Ishikawa (cell line): ENCODE measurements at regions not wholly inside any gene's neighbourhood (a gene's known extent, or its start where the extent isn't known, plus 50 kb on each side); places are given as distances from the start of the nearest gene placed in this dataset.

ENCODE experiments used
- CEBPB ChIP-seq: IDR thresholded peaks from 2 replicates; pipeline ENCODE4 v1.6.1; 2012
- CREB1 ChIP-seq: IDR thresholded peaks from 2 replicates; pipeline ENCODE4 v1.6.1; 2012; ENCODE audit warnings: low read depth
- EGR1 ChIP-seq: IDR thresholded peaks from 2 replicates; pipeline ENCODE4 v1.6.1; 2012
- EP300 ChIP-seq: IDR thresholded peaks from 2 replicates; pipeline ENCODE4 v1.6.1; 2012; ENCODE audit warnings: borderline replicate concordance
- FOXM1 ChIP-seq: IDR thresholded peaks from 2 replicates; pipeline ENCODE4 v1.6.1; 2012; ENCODE audit warnings: low read depth, borderline replicate concordance
- NFIC ChIP-seq: IDR thresholded peaks from 2 replicates; pipeline ENCODE4 v1.6.1; 2012
- RAD21 ChIP-seq: IDR thresholded peaks from 2 replicates; pipeline ENCODE4 v1.6.1; 2012; ENCODE audit warnings: low read depth
- TAF1 ChIP-seq: IDR thresholded peaks from 2 replicates; pipeline ENCODE4 v1.6.1; 2012; ENCODE audit warnings: low read depth, mild to moderate bottlenecking
- TCF12 ChIP-seq: IDR thresholded peaks from 2 replicates; pipeline ENCODE4 v1.6.1; 2012; ENCODE audit warnings: low read depth
- TEAD4 ChIP-seq: IDR thresholded peaks from 2 replicates; pipeline ENCODE4 v1.6.1; 2012
- USF1 ChIP-seq: IDR thresholded peaks from 2 replicates; pipeline ENCODE4 v1.6.1; 2012
- YY1 ChIP-seq: IDR thresholded peaks from 2 replicates; pipeline ENCODE4 v1.6.1; 2012; ENCODE audit warnings: low read depth
- ZBTB7A ChIP-seq: IDR thresholded peaks from 2 replicates; pipeline ENCODE4 v1.6.1; 2012; ENCODE audit warnings: low read depth
- TF ChIP-seq, protein P1 (sequence below): IDR thresholded peaks from 2 replicates; pipeline ENCODE4 v1.6.1; 2012; ENCODE audit warnings: low read depth, mild to moderate bottlenecking
- TF ChIP-seq, protein P2 (sequence below): IDR thresholded peaks from 2 replicates; pipeline ENCODE4 v1.6.1; 2012

DNA sequence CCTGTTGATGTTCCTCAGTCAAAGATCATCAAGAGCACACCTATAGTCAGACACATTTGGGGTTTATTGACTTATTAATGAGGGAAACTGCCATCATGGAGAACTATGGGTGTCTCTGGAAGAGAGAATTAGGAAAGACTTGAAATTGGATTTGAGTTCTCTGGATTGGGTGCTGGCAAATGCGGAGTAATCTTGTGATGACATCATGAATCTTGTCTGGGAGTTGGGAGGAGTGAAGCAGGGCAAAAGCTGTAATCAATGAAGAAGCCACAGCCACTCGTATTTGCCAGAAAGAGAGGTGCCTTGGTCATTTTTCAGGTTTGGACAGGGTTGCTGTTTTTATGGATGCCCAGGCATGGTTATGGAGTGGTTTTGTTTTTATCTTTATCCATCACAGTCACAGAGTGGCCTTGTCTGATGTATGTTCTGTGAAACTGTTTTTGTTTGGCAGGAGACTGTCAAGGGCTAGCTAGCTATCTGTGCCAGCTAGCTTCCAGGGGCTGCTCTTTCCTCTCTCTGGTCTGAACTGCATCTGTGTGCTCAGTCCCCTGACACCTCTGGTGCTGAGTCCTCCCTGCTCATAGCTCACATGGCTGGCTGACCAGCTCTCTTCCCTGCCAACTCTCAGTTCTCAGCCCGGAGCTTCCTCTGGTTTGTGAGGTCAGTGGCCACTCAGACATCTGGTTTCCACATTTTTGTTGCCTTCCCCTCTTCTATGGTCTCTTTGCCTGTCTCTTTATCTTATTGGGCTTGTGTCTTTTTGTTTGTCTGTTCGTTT lies 193.4 kb upstream of the RMP24 start:
- TF ChIP-seq NFIC, result no peak

- no peak for TF ChIP-seq ZBTB7A
- no peak for TF ChIP-seq EP300
- TF ChIP-seq NFIC, result no peak
- no peak for TF ChIP-seq CEBPB
- TF ChIP-seq TCF12, result no peak
- TF ChIP-seq, protein P1, sequence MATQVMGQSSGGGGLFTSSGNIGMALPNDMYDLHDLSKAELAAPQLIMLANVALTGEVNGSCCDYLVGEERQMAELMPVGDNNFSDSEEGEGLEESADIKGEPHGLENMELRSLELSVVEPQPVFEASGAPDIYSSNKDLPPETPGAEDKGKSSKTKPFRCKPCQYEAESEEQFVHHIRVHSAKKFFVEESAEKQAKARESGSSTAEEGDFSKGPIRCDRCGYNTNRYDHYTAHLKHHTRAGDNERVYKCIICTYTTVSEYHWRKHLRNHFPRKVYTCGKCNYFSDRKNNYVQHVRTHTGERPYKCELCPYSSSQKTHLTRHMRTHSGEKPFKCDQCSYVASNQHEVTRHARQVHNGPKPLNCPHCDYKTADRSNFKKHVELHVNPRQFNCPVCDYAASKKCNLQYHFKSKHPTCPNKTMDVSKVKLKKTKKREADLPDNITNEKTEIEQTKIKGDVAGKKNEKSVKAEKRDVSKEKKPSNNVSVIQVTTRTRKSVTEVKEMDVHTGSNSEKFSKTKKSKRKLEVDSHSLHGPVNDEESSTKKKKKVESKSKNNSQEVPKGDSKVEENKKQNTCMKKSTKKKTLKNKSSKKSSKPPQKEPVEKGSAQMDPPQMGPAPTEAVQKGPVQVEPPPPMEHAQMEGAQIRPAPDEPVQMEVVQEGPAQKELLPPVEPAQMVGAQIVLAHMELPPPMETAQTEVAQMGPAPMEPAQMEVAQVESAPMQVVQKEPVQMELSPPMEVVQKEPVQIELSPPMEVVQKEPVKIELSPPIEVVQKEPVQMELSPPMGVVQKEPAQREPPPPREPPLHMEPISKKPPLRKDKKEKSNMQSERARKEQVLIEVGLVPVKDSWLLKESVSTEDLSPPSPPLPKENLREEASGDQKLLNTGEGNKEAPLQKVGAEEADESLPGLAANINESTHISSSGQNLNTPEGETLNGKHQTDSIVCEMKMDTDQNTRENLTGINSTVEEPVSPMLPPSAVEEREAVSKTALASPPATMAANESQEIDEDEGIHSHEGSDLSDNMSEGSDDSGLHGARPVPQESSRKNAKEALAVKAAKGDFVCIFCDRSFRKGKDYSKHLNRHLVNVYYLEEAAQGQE, result no peak
- no peak for TF ChIP-seq RAD21
These were observed 191.5 kb upstream of the RMP24 start for GRCh38 chr18:35780937-35781336.

GRCh38 chr18:35782926-35783325 lies 189.6 kb upstream of the RMP24 start:
- TF ChIP-seq FOXM1 (no peak), YY1 (no peak), EGR1 (no peak), ZBTB7A (no peak), CEBPB (no peak), RAD21 (no peak), CREB1 (no peak), TEAD4 (no peak), EP300 (no peak), USF1 (no peak)
- TF ChIP-seq, protein P2, sequence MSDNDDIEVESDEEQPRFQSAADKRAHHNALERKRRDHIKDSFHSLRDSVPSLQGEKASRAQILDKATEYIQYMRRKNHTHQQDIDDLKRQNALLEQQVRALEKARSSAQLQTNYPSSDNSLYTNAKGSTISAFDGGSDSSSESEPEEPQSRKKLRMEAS, result no peak
- TF ChIP-seq, protein P1, result no peak

DNA sequence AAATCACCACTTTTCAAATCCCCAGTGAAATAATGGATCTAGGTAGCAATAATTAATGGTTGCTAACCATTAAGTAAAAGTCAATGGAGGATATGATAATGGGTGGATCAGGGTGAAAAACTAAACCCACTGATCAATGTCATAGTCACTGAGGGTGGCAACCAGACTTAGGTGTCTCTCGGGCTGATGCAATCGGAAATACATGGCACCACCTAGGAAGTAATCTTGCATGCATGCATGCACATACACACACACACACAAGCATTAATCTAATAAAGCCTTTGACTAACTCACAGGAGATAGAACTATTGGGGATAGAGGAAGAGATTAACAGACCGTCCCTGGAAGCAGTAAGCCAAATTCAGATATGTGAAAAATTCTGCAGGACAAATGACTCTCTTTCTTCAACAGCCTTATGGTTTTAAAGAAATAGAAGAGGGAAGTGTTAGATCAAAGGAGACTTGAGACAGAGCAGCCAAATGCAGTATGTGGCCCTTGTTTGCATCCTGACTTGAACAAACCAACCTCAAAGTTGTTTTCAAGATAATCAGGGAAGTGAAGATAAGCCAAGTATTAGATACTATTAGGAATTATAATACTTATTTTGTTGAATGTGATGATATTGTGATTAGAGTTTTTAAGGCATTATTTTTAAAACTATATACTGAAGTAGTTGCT lies 186.0 kb upstream of the RMP24 start:
- TF ChIP-seq RAD21, result no peak
- no peak for TF ChIP-seq YY1
- TF ChIP-seq TCF12, result no peak
- TF ChIP-seq EP300, result no peak
- no peak for TF ChIP-seq ZBTB7A
- TF ChIP-seq CREB1, result no peak
- TF ChIP-seq, protein P2, result no peak
- TF ChIP-seq CEBPB, result no peak
- TF ChIP-seq FOXM1, result no peak
- no peak for TF ChIP-seq USF1
- TF ChIP-seq, protein P1, result no peak
- no peak for TF ChIP-seq TEAD4
- TF ChIP-seq NFIC, result no peak
- TF ChIP-seq EGR1, result no peak
- TF ChIP-seq TAF1, result no peak
